Stimulated activated CD8-positive, alpha-beta memory T cell treated with anti-CD3 and anti-CD28 coated beads, Interleukin-12 subunit alpha, Interleukin-12 subunit beta, amount 100 ng/mL, for 4 hours (primary cell): ENCODE measurements at regions not wholly inside any gene's neighbourhood (a gene's known extent, or its start where the extent isn't known, plus 50 kb on each side); places are given as distances from the start of the nearest gene placed in this dataset.
"Not testable (repeated sequence)": the region's sequence is repeated elsewhere in the genome, so short reads cannot be mapped to it uniquely, and the experiment has no call there.

Experiments
- DNase-seq: peaks from one replicate; pipeline ENCODE4 v3.0.0-alpha.2; 2020; ENCODE audit warnings: low read depth

- DNase-seq: no peak
Observed at GRCh38 chr13:82961757-82962156, 920.5 kb downstream of the SLITRK1 start.

GRCh38 chr13:82952336-82952735, 929.9 kb downstream of the SLITRK1 start:
- DNase-seq: not testable (repeated sequence)

- no peak for DNase-seq
Observed at GRCh38 chr13:82947683-82948082, 934.6 kb downstream of the SLITRK1 start.

- no peak for DNase-seq
Observed at GRCh38 chr13:82947191-82947621, 935.1 kb downstream of the SLITRK1 start.

- no peak for DNase-seq
Observed at GRCh38 chr13:82938644-82939043, 943.6 kb downstream of the SLITRK1 start.

- no peak for DNase-seq
Observed at GRCh38 chr13:82934000-82934399, 948.3 kb downstream of the SLITRK1 start.

- no peak for DNase-seq
Observed at GRCh38 chr13:82925114-82925513, 957.2 kb downstream of the SLITRK1 start.

- no peak for DNase-seq
Observed at GRCh38 chr13:82917984-82918383, 964.3 kb downstream of the SLITRK1 start.

GRCh38 chr13:82912564-82912963, 969.7 kb downstream of the SLITRK1 start:
- no peak for DNase-seq

GRCh38 chr13:82905071-82905470, 977.2 kb downstream of the SLITRK1 start:
- DNase-seq: no peak

- no peak for DNase-seq
Observed at GRCh38 chr13:82900453-82900852, 981.8 kb downstream of the SLITRK1 start.

- DNase-seq: no peak
Observed at GRCh38 chr13:82898586-82898985, 983.7 kb downstream of the SLITRK1 start.

- no peak for DNase-seq
Observed at GRCh38 chr13:82879921-82880320, 1002.4 kb downstream of the SLITRK1 start.

- DNase-seq: no peak
Observed at GRCh38 chr13:82878536-82878935, 1003.7 kb downstream of the SLITRK1 start.

- no peak for DNase-seq
Observed at GRCh38 chr13:82867284-82867683, 1015.0 kb downstream of the SLITRK1 start.

GRCh38 chr13:82850644-82851043, 1031.6 kb downstream of the SLITRK1 start:
- DNase-seq: no peak

GRCh38 chr13:82848766-82849165, 1033.5 kb downstream of the SLITRK1 start:
- no peak for DNase-seq

- DNase-seq: no peak
Observed at GRCh38 chr13:82847595-82847994, 1034.7 kb downstream of the SLITRK1 start.

- no peak for DNase-seq
Observed at GRCh38 chr13:82833923-82834322, 1048.4 kb downstream of the SLITRK1 start.

- no peak for DNase-seq
Observed at GRCh38 chr13:82829040-82829439, 1053.2 kb downstream of the SLITRK1 start.

- no peak for DNase-seq
Observed at GRCh38 chr13:82827724-82828123, 1054.5 kb downstream of the SLITRK1 start.

- no peak for DNase-seq
Observed at GRCh38 chr13:82822935-82823334, 1059.3 kb downstream of the SLITRK1 start.

- no peak for DNase-seq
Observed at GRCh38 chr13:82817133-82817532, 1065.1 kb downstream of the SLITRK1 start.

GRCh38 chr13:82815791-82816190, 1066.5 kb downstream of the SLITRK1 start:
- no peak for DNase-seq

- DNase-seq: no peak
Observed at GRCh38 chr13:82803341-82803740, 1078.9 kb downstream of the SLITRK1 start.
